NCI-H526 (cell line): ENCODE measurements at regions not wholly inside any gene's neighbourhood (a gene's known extent, or its start where the extent isn't known, plus 50 kb on each side); places are given as distances from the start of the nearest gene placed in this dataset.
"Not testable (repeated sequence)": the region's sequence is repeated elsewhere in the genome, so short reads cannot be mapped to it uniquely, and the experiment has no call there.

Source experiments
- DNase-seq, 2 experiments: peaks; one replicate each; lab custom pipeline; 2025; lab: John Stamatoyannopoulos, UW

DNA sequence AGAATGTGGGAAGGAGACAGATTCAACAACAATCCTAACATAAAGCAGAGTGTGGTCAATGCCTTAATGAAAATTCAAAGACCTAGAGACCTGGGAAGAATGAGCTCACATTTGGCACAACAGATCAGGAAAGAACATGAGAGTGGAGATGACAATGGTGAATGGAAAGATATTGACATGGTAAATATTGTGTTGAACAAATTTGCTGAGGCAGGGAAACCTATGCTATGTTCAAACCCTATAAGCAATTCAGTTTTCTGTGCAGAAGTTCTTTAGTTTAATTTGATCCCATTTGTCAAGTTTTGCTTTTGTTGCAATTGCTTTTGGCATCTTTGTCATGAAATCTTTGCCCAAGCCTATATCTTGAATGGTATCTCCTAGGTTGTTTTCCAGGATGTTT is 199.4 kb upstream of the LRRTM4 start:
- no peak for DNase-seq

- no peak for DNase-seq
Observed at GRCh38 chr2:77725045-77725444, 202.9 kb upstream of the LRRTM4 start.

DNA sequence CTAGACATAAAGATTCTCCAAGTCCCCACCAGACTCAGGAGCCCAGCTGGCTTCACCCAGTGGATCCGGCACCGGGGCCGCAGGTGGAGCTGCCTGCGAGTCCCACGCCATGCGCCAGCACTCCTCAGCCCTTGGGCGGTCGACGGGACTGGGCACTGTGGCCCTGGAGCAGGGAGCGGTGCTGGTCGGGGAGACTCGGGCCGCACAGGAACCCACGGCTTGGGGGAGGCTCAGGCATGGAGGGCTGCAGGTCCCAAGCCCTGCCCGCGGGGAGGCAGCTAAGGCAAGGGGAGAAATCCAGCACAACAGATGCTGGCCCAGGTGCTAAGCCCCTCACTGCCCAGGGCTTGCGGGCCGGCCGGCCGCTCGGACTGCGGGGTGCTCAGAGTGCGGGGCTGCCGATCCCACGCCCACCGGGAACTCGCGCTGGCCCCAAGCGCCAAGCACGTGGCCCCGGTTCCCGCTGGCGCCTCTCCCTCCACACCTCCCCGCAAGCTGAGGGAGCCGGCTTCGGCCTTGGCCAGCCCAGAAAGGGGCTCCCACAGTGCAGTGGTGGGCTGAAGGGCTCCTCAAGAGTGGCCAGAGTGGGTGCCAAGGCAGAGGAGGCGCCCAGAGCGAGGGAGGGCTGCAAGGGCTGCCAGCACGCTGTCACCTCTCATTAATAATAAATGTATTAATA is 212.6 kb upstream of the LRRTM4 start:
- not testable (repeated sequence) for DNase-seq

DNA sequence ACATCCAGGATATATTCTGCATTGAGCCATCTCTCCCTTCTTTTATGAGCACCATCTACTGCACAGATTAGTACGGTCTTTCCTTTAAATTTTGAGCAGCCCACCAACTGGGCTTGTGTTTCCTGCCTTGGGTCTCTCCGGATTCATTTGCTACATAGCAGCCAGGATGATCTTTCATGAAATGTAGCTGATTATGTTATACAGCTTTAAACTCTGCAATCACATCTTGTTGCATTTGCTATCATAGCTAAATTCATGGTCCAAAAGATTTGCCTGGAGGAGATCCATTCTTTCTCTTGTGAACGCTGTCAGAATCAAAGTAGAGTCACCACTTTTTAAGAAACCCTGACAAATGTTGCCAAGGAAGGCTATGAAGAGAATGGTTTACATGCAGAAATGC is 215.1 kb upstream of the LRRTM4 start:
- DNase-seq = no peak

GRCh38 chr2:77746780-77747179 is 224.6 kb upstream of the LRRTM4 start:
- DNase-seq = no peak

GRCh38 chr2:77753710-77754345 is 231.7 kb upstream of the LRRTM4 start:
- DNase-seq = peak in 1 of 2 experiments; percentile 17

- DNase-seq = no peak
Observed at GRCh38 chr2:77767388-77768076, 245.4 kb upstream of the LRRTM4 start.

DNA sequence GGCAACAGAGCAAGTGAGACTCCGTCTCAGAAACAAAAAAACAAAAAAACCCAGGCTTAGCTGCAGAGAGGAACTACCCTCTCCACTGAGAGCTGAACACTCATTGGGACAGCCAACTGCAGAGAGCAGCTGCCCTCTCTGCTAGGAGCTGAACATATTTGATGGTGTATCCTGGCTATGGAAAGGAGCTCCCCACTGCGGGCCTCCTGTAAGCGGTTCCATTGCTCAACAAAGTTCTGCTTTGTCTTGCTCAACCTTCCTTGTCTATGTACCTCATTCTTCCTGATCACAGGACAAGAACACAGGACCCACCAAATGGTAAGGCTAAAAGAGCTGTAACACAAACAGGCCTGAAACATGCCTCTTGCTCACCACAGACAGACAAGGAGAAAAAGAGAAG is 246.3 kb upstream of the LRRTM4 start:
- no peak for DNase-seq

GRCh38 chr2:77778917-77779316 is 256.7 kb upstream of the LRRTM4 start:
- no peak for DNase-seq

- not testable (repeated sequence) for DNase-seq
Observed at GRCh38 chr2:77793500-77793899, 271.3 kb upstream of the LRRTM4 start.

DNA sequence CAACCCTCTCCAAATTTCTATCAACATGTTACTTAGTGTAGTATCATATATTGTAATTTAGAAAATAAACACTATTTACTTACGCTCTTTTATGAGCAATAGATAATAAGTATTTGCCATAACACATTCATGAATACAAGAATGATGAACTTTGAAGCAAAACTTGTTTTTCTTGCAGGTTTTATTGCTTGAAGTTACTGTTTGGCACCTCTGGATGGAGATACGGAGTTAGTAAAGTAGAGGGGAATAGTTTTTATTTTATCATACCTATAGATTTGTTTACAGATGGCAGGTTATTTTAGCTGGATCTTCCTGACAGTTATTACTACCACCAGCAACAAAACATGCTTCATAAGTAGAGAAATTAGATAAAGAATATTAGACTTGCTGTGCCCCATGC is 274.2 kb upstream of the LRRTM4 start:
- no peak for DNase-seq

DNA sequence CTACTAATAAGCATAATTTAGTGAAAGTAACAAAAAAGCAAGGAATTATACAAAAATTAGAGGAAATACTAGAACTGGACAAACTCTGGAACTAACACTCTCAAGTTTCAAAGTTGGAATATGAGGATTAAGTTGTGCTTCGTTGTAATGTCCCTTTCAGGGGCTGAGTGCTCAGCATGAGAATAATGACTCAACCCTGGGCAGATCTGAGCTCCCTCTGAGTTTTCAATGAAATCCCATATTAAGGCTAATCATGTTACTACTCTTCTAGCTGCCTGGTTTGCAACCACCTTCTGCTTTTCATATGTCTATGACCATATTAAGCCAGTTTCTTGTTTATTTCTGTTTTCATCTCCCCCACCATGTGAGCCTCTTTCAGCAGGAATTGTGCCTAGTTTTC is 274.9 kb upstream of the LRRTM4 start:
- DNase-seq = no peak

DNA sequence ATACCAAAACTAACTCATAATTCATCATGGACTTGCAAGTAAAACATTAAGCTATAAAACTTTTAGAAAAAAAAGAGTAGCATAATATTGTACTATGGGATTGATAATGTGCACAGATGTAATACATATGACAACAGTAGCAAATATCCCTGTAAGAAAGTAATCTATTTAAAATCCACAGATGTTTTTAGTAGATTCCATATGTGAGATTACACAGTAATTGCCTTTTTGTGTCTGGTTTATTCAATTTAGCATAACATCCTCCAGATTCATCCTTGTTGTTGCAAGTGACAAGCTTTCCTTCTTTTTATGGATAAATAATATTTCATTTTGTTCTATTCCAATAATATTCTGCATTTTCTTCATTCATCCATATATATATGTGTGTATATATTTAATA is 278.2 kb upstream of the LRRTM4 start:
- DNase-seq = no peak

DNA sequence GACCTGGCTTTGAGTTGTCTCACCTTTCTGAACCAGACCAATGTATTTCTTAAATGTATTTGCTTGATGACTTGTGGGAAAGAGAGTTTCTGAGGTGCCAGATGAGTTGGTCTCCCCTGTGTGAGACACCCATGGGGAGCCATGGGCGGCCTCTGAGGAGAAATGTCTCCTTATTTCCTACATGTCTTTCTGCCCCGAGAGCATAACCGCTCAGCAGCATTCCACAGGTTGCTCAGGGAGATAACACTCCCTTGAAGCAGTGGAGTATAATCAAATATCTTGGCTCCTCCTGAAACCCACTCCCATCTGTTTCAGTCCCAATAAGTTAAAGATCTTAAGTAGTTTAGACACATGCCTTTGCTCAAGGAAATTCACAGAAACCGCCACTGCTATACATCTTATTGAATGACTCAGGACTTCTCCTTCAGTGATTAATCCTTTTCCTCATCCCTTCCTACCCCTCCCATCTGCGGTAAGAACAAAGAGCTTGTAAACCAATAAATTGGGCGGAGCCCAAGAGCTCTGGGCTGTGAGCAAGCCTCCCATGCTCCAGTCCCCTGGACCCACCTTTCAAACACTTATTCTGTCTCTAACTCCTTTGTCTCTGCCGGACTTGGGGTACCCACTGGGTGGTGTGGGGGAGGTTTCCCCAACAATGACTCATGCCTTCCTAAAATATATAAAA is 285.5 kb upstream of the LRRTM4 start:
- DNase-seq = no peak

- DNase-seq = no peak
Observed at GRCh38 chr2:77808599-77808998, 286.4 kb upstream of the LRRTM4 start.

- DNase-seq = no peak
Observed at GRCh38 chr2:77813599-77813998, 291.4 kb upstream of the LRRTM4 start.

GRCh38 chr2:77816618-77817017 is 294.4 kb upstream of the LRRTM4 start:
- DNase-seq = no peak

GRCh38 chr2:77818186-77818585 is 296.0 kb upstream of the LRRTM4 start:
- DNase-seq = no peak

DNA sequence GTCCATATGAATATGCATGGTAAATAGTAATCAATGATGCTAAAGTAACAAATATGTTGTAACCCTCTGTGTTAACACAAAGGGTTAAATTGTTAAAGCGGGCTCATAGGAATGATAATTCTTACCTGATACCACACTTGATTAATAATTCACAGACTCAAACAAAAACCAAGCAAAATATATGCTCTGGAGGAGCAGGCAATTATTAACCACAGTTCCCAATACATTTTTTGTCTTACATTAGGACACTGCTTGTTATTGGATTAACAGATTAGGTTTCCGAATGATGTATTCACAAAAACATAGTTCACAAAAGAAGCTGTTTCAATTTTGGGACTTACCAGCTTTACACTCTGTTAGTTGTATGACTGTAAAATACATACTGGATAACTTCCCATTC is 300.9 kb upstream of the LRRTM4 start:
- no peak for DNase-seq

GRCh38 chr2:77831060-77831459 is 308.9 kb upstream of the LRRTM4 start:
- no peak for DNase-seq

DNA sequence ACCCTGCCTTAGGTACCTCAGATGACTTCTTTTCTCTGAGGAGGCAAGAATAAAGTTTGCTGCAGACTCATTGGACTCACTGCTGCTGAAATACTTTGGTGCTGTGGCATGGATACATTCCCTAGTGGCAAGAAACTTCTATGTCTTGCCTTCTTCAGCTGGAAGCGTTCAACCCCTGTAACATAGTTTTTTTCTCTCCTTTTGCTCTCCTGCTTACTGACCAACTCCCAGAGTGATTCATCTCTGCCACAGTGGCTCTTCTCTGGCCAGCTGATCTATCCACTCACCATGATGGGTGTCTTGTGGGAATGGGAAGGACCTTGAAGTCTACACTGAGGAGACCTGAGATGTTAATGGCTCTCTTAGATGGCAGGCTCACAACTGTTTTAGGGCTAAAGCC is 309.3 kb upstream of the LRRTM4 start:
- DNase-seq = no peak

DNA sequence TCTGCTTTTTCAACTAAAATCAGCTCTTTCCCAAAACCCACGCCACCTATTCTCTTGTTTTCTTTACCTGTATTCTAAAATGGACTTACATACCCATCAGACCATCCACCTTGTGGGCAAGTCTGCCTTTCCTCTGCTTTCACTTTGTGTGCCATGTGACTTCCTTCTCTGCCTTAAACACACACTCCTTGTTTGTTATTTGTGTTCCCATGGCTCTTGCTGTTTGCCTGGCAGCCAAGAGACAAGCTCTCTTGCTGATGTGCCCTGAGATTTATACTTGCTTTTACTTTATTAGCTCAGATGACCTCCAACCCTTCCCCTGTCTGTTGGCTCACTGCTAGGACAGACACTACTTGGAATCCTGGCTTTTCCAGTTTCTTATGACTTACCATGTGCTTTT is 309.7 kb upstream of the LRRTM4 start:
- DNase-seq = no peak
